ENCODE measurements at regions not wholly inside any gene's neighbourhood (a gene's known extent, or its start where the extent isn't known, plus 50 kb on each side); places are given as distances from the start of the nearest gene placed in this dataset.

- Mint-ChIP-seq H3K27me3 (ENCODE audit: low read depth) (no peaks in the 10 kb centered on the region), H3K36me3 (no peaks in the 10 kb centered on the region), H3K4me3 (no peak overlapping the region), H3K27ac (no peak overlapping the region), H3K9me3 (peaks cover 19% of the 10 kb centered on the region), H3K4me1 (peaks cover 5% of the 10 kb centered on the region)
- ChIA-PET CTCF (no interaction called here), POLR2A (no interaction called here)
- TF ChIP-seq GTF2I (CRISPR knock-in tag; conservative IDR thresholded peaks at IDR 0.05) (no peak), E2F4 (CRISPR knock-in tag; IDR thresholded peaks at IDR 0.05; ENCODE audit: borderline replicate concordance, low read depth) (no peak), SMAD4 (CRISPR knock-in tag; IDR thresholded peaks at IDR 0.05) (no peak)
- DNase-seq (ENCODE audit: low spot score): no peak
- no peak for ATAC-seq
These were observed 246.3 kb upstream of the VWC2 start for GRCh38 chr7:49527182-49527581.

- ChIA-PET POLR2A (interaction anchor here (0.7 kb wide), 1 partner anchor 1185 kb away, joined by 5 read pairs; no protein-coding TSS in a partner anchor), CTCF (no interaction called here)
- no peak for DNase-seq (ENCODE audit: low spot score)
- Mint-ChIP-seq H3K4me1 (peaks cover 4% of the 10 kb centered on the region), H3K27me3 (ENCODE audit: low read depth) (no peaks in the 10 kb centered on the region), H3K9me3 (peaks cover 38% of the 10 kb centered on the region), H3K36me3 (peaks cover 6% of the 10 kb centered on the region; the same call in 1 of the 2 replicates), H3K27ac (no peak overlapping the region), H3K4me3 (no peak overlapping the region)
- no peak for TF ChIP-seq ETV6 (CRISPR knock-in tag; IDR thresholded peaks at IDR 0.05)
- no peak for TF ChIP-seq JAZF1 (CRISPR knock-in tag; IDR thresholded peaks at IDR 0.05)
- TF ChIP-seq NFATC4 (CRISPR knock-in tag; IDR thresholded peaks at IDR 0.05): no peak
- no peak for ATAC-seq
These were observed 243.0 kb upstream of the VWC2 start for GRCh38 chr7:49530481-49530880.

- no peaks in the 10 kb centered on the region for H3K27me3 Mint-ChIP-seq (ENCODE audit: low read depth)
- no peak for DNase-seq (ENCODE audit: low spot score)
- ChIA-PET POLR2A (no interaction called here), CTCF (interaction anchor here (0.6 kb wide), 1 partner anchor 169 kb away, joined by 3 read pairs; no protein-coding TSS in a partner anchor)
- no peak overlapping the region for H3K4me3 Mint-ChIP-seq
- H3K4me1 Mint-ChIP-seq: peaks cover 4% of the 10 kb centered on the region
- TF ChIP-seq ZMAT4 (CRISPR knock-in tag; IDR thresholded peaks at IDR 0.05) (no peak), ZNF121 (CRISPR knock-in tag; IDR thresholded peaks at IDR 0.05) (no peak), AFF4 (CRISPR knock-in tag; IDR thresholded peaks at IDR 0.05; ENCODE audit: borderline replicate concordance) (no peak), ZNF219 (CRISPR knock-in tag; IDR thresholded peaks at IDR 0.05; ENCODE audit: borderline replicate concordance) (no peak), SMAD4 (CRISPR knock-in tag; IDR thresholded peaks at IDR 0.05) (no peak), ATF3 (CRISPR knock-in tag; conservative IDR thresholded peaks at IDR 0.05) (no peak), NR1H2 (CRISPR knock-in tag; IDR thresholded peaks at IDR 0.05) (no peak), MYBL2 (CRISPR knock-in tag; IDR thresholded peaks at IDR 0.05) (no peak), TEAD1 (CRISPR knock-in tag; IDR thresholded peaks at IDR 0.05) (no peak), ERG (CRISPR knock-in tag; IDR thresholded peaks at IDR 0.05) (no peak), MAX (CRISPR knock-in tag; IDR thresholded peaks at IDR 0.05) (no peak), GABPB1 (CRISPR knock-in tag; IDR thresholded peaks at IDR 0.05) (no peak), SOX15 (CRISPR knock-in tag; IDR thresholded peaks at IDR 0.05) (no peak), GTF2I (CRISPR knock-in tag; conservative IDR thresholded peaks at IDR 0.05) (no peak), ZBTB43 (CRISPR knock-in tag; IDR thresholded peaks at IDR 0.05) (no peak)
- H3K36me3 Mint-ChIP-seq: peaks cover 14% of the 10 kb centered on the region
- no peak for ATAC-seq
- H3K9me3 Mint-ChIP-seq: peaks cover 34% of the 10 kb centered on the region
- H3K27ac Mint-ChIP-seq: no peak overlapping the region
These were observed 209.6 kb upstream of the VWC2 start for GRCh38 chr7:49563693-49564378.
